Peyer's patch (tissue), 4 donors: ENCODE measurements at regions not wholly inside any gene's neighbourhood (a gene's known extent, or its start where the extent isn't known, plus 50 kb on each side); places are given as distances from the start of the nearest gene placed in this dataset.

Experiments
- DNase-seq, 3 donors: peaks; one replicate each; pipeline ENCODE4 v3.0.0-alpha.2; 2017 to 2019
- H3K27ac ChIP-seq, 4 donors: fragments of 200-600 bp; sonication (generic); one replicate each; pipeline ENCODE4 v1.5.1; 2016 to 2019
- H3K27me3 ChIP-seq, 2 donors: fragments of 200-600 bp; sonication (generic); one replicate each; pipeline ENCODE4 v1.5.1; 2019
- H3K36me3 ChIP-seq, 3 donors: fragments of 200-600 bp; sonication (generic); one replicate each; pipeline ENCODE4 v1.5.1; 2016 to 2019
- H3K4me1 ChIP-seq, 4 donors: fragments of 200-600 bp; sonication (generic); one replicate each; pipeline ENCODE4 v1.5.1; 2016 to 2019
- H3K4me3 ChIP-seq, 4 donors: fragments of 200-600 bp; sonication (generic); 1 replicate in 3 of 4; 2 replicates in 1 of 4; pipeline ENCODE4 v1.5.1; 2016 to 2019; ENCODE audit warnings: mild to moderate bottlenecking in 1 of 4
- H3K9me3 ChIP-seq, 4 donors: fragments of 200-600 bp; sonication (generic); one replicate each; pipeline ENCODE4 v1.5.1; 2016 to 2019; ENCODE audit warnings: mild to moderate bottlenecking in 1 of 4
- POLR2A ChIP-seq, 2 donors: fragments of 450-650 bp; IDR thresholded peaks; one replicate each; pipeline ENCODE4 v1.5.1; 2017; ENCODE audit warnings: antibody characterized with exemption in 2 of 2, mild to moderate bottlenecking in 2 of 2, moderate library complexity in 2 of 2
- TF ChIP-seq, protein P1 (sequence below), 6 experiments: fragments of 450-650 bp in 4 of 6; fragments of 200-600 bp in 2 of 6; sonication (generic) in 1 of 6; IDR thresholded peaks; one replicate each; pipeline ENCODE4 v1.5.1; 2017 to 2019; ENCODE audit warnings: antibody characterized with exemption in 6 of 6, mild to moderate bottlenecking in 3 of 6, moderate library complexity in 1 of 6

DNA sequence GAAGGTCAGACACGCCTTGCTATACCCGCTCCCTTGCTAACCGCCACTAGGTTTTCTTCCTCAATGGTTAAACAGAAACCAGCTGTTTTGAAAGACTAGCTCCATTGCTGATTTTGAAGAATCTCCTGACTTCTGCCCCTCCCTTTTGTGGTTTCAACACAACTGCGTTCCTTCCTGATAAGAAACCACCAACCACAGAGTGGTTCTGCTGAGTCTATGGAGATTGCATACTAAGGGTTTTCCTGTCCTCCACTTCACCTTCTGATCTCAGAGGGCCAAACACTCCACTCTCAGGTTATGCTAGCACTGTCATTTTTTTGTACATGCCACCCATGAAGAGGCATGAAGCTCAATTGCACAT, 207.9 kb downstream of the MYLK4 start:
- no peaks in the 10 kb centered on the region for H3K4me1 ChIP-seq
- no peaks in the 10 kb centered on the region for H3K36me3 ChIP-seq
- H3K27me3 ChIP-seq = no peaks in the 10 kb centered on the region
- no peak for TF ChIP-seq POLR2A (IDR thresholded peaks at IDR 0.05)
- TF ChIP-seq, protein P1, sequence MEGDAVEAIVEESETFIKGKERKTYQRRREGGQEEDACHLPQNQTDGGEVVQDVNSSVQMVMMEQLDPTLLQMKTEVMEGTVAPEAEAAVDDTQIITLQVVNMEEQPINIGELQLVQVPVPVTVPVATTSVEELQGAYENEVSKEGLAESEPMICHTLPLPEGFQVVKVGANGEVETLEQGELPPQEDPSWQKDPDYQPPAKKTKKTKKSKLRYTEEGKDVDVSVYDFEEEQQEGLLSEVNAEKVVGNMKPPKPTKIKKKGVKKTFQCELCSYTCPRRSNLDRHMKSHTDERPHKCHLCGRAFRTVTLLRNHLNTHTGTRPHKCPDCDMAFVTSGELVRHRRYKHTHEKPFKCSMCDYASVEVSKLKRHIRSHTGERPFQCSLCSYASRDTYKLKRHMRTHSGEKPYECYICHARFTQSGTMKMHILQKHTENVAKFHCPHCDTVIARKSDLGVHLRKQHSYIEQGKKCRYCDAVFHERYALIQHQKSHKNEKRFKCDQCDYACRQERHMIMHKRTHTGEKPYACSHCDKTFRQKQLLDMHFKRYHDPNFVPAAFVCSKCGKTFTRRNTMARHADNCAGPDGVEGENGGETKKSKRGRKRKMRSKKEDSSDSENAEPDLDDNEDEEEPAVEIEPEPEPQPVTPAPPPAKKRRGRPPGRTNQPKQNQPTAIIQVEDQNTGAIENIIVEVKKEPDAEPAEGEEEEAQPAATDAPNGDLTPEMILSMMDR (IDR thresholded peaks at IDR 0.05) = no peak
- DNase-seq = no peak
- no peak overlapping the region for H3K27ac ChIP-seq
- no peaks in the 10 kb centered on the region for H3K9me3 ChIP-seq
- H3K4me3 ChIP-seq = no peak overlapping the region

- no peak overlapping the region for H3K4me3 ChIP-seq
- H3K4me1 ChIP-seq = no peaks in the 10 kb centered on the region
- H3K27ac ChIP-seq = no peak overlapping the region
- no peaks in the 10 kb centered on the region for H3K27me3 ChIP-seq
- no peaks in the 10 kb centered on the region for H3K36me3 ChIP-seq
- no peaks in the 10 kb centered on the region for H3K9me3 ChIP-seq
- TF ChIP-seq, protein P1 (IDR thresholded peaks at IDR 0.05) = no peak
- no peak for TF ChIP-seq POLR2A (IDR thresholded peaks at IDR 0.05)
- no peak for DNase-seq
Measured at GRCh38 chr6:2542101-2542857, 208.4 kb downstream of the MYLK4 start.

- H3K27ac ChIP-seq = no peak overlapping the region
- no peak for DNase-seq
- TF ChIP-seq, protein P1 (IDR thresholded peaks at IDR 0.05) = no peak
- TF ChIP-seq POLR2A (IDR thresholded peaks at IDR 0.05) = no peak
- H3K36me3 ChIP-seq = no peaks in the 10 kb centered on the region
- H3K4me1 ChIP-seq = no peaks in the 10 kb centered on the region
- H3K9me3 ChIP-seq = no peaks in the 10 kb centered on the region
- no peaks in the 10 kb centered on the region for H3K27me3 ChIP-seq
- H3K4me3 ChIP-seq = no peak overlapping the region
Measured at GRCh38 chr6:2536451-2536850, 214.3 kb downstream of the MYLK4 start.

DNA sequence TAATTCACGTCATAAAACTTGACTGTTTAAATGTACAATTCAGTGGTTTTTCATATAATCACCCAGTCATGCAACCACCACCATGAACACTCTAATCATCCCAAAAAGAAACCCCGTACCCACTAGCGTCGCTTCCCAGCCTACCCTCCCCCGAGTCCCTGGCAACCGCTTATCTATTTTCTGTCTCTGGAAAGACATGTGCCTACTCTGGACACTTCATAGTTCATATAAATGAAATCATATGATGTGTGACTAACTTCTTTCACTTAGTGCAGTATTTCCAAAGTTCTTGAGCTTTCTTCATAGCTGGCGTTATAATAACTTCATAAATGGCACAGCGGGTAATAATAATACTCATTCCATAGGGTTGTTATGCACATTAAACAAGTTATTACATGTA, 215.2 kb downstream of the MYLK4 start:
- TF ChIP-seq, protein P1 (IDR thresholded peaks at IDR 0.05) = no peak
- TF ChIP-seq POLR2A (IDR thresholded peaks at IDR 0.05) = no peak
- no peaks in the 10 kb centered on the region for H3K27me3 ChIP-seq

DNA sequence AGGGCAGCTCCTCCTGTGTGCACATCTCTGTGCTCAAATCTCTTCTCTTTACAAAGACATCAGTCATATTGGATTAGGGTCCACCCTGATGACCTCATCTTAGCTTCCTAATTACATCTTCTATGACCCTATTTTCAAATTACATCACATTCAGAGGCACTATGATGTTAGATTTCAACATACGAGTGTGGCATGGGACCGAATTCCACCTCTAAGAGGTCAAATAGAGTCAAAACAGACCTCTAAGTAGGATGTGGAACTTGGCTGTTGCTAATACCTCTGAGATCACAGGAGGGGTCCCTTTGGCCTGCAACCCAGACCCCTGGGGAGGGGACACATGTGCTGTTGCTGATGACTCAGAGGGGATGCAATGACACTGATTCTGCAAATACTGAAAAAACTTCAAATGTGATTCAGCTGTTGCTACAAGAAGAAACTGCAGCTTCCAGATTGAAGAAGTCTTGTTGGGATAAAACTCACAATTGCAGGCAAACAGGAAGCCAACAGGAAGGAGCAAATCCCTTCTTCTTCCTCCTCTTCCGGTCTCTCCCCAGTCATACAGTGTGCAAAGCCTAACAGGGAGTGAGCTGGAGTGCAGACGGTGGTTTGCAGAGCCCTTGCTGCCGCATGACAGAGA, 216.2 kb downstream of the MYLK4 start:
- Histone ChIP-seq H3K9me3 (no peaks in the 10 kb centered on the region), H3K4me3 (no peak overlapping the region), H3K36me3 (no peaks in the 10 kb centered on the region), H3K27ac (no peak overlapping the region), H3K27me3 (no peaks in the 10 kb centered on the region), H3K4me1 (no peaks in the 10 kb centered on the region)
- DNase-seq = no peak
- TF ChIP-seq POLR2A (IDR thresholded peaks at IDR 0.05) = no peak
- TF ChIP-seq, protein P1 (IDR thresholded peaks at IDR 0.05) = no peak

More for the DNA sequence above, 215.2 kb downstream of the MYLK4 start:
- no peak overlapping the region for H3K27ac ChIP-seq
- H3K9me3 ChIP-seq = no peaks in the 10 kb centered on the region
- no peak overlapping the region for H3K4me3 ChIP-seq
- no peak for DNase-seq
- H3K36me3 ChIP-seq = no peaks in the 10 kb centered on the region
- no peaks in the 10 kb centered on the region for H3K4me1 ChIP-seq
